Ascending aorta (tissue), 2 donors: ENCODE measurements at regions not wholly inside any gene's neighbourhood (a gene's known extent, or its start where the extent isn't known, plus 50 kb on each side); places are given as distances from the start of the nearest gene placed in this dataset.

ENCODE experiments used
- DNase-seq, 2 donors: peaks; one replicate each; pipeline ENCODE4 v3.0.0-alpha.2; 2019; ENCODE audit warnings: low spot score in 2 of 2
- H3K27ac ChIP-seq, 2 donors: fragments of 200-600 bp; sonication (generic); one replicate each; pipeline ENCODE4 v1.5.1; 2016 to 2017; ENCODE audit warnings: mild to moderate bottlenecking in 1 of 2
- H3K27me3 ChIP-seq: fragments of 200-600 bp; sonication (generic); one replicate; pipeline ENCODE4 v1.5.1; 2017
- H3K36me3 ChIP-seq, 2 donors: fragments of 200-600 bp; sonication (generic); one replicate each; pipeline ENCODE4 v1.5.1; 2016
- H3K4me1 ChIP-seq, 2 donors: fragments of 200-600 bp; sonication (generic); one replicate each; pipeline ENCODE4 v1.5.1; 2016 to 2017; ENCODE audit warnings: mild to moderate bottlenecking in 1 of 2
- H3K4me3 ChIP-seq, 2 donors: fragments of 200-600 bp; sonication (generic); one replicate each; pipeline ENCODE4 v1.5.1; 2016 to 2017; ENCODE audit warnings: mild to moderate bottlenecking in 1 of 2
- H3K9me3 ChIP-seq, 2 donors: fragments of 200-600 bp; sonication (generic); one replicate each; pipeline ENCODE4 v1.5.1; 2016
- CTCF ChIP-seq, 3 experiments: fragments of 200-600 bp in 2 of 3; fragments of 450-650 bp in 1 of 3; sonication (generic) in 2 of 3; IDR thresholded peaks; one replicate each; pipeline ENCODE4 v1.5.1; 2016 to 2019; ENCODE audit warnings: antibody characterized with exemption in 3 of 3, mild to moderate bottlenecking in 1 of 3, moderate library complexity in 1 of 3
- intact Hi-C: fragments of 100-400 bp; cut with DNase I; formaldehyde crosslinking; loops from one replicate; pipeline ENCODE4 v1.15.1; 2023

GRCh38 chr6:132960720-132961119 lies 146.4 kb downstream of the RPS12 start:
- H3K4me1 ChIP-seq: no peaks in the 10 kb centered on the region
- no peaks in the 10 kb centered on the region for H3K27me3 ChIP-seq
- no peaks in the 10 kb centered on the region for H3K9me3 ChIP-seq
- H3K4me3 ChIP-seq: no peak overlapping the region
- no peak for TF ChIP-seq CTCF (IDR thresholded peaks at IDR 0.05)
- no peak for DNase-seq
- intact Hi-C loops: loop anchor here (5.0 kb wide), 1 partner anchor 592 kb away; no protein-coding TSS in a partner anchor
- no peaks in the 10 kb centered on the region for H3K36me3 ChIP-seq
- no peak overlapping the region for H3K27ac ChIP-seq

- no peak for DNase-seq
- H3K4me3 ChIP-seq: no peak overlapping the region
- no peak for TF ChIP-seq CTCF (IDR thresholded peaks at IDR 0.05)
- no peaks in the 10 kb centered on the region for H3K9me3 ChIP-seq
- H3K36me3 ChIP-seq: no peaks in the 10 kb centered on the region
- intact Hi-C loops: loop anchor here (5.0 kb wide), 1 partner anchor 591 kb away; no protein-coding TSS in a partner anchor
- H3K4me1 ChIP-seq: no peaks in the 10 kb centered on the region
- no peak overlapping the region for H3K27ac ChIP-seq
- H3K27me3 ChIP-seq: no peaks in the 10 kb centered on the region
These were observed 146.8 kb downstream of the RPS12 start for GRCh38 chr6:132961122-132961521.

- no peak overlapping the region for H3K27ac ChIP-seq
- H3K36me3 ChIP-seq: no peaks in the 10 kb centered on the region
- H3K4me3 ChIP-seq: no peak overlapping the region
- no peaks in the 10 kb centered on the region for H3K4me1 ChIP-seq
- no peaks in the 10 kb centered on the region for H3K27me3 ChIP-seq
- TF ChIP-seq CTCF (IDR thresholded peaks at IDR 0.05): no peak
- intact Hi-C loops: loop anchor here (5.0 kb wide), 1 partner anchor 591 kb away; no protein-coding TSS in a partner anchor
- DNase-seq: no peak
- no peaks in the 10 kb centered on the region for H3K9me3 ChIP-seq
These were observed 147.2 kb downstream of the RPS12 start for GRCh38 chr6:132961610-132962009.

- peak in 1 of 2 donors; percentile 65 for DNase-seq
- no peaks in the 10 kb centered on the region for H3K27me3 ChIP-seq
- intact Hi-C loops: loop anchor here (1.0 to 5.0 kb wide), 2 partner anchors 549 to 589 kb away; no protein-coding TSS in a partner anchor
These were observed 148.8 kb downstream of the RPS12 start for GRCh38 chr6:132962936-132963868.

More at GRCh38 chr6:132962936-132963868, 148.8 kb downstream of the RPS12 start:
- TF ChIP-seq CTCF (IDR thresholded peaks at IDR 0.05): peak; percentile 26 to 65 (median 38)
- no peaks in the 10 kb centered on the region for H3K9me3 ChIP-seq
- no peaks in the 10 kb centered on the region for H3K4me1 ChIP-seq
- H3K36me3 ChIP-seq: no peaks in the 10 kb centered on the region
- H3K27ac ChIP-seq: no peak overlapping the region
- H3K4me3 ChIP-seq: no peak overlapping the region
